B cell (primary cell): ENCODE measurements at regions not wholly inside any gene's neighbourhood (a gene's known extent, or its start where the extent isn't known, plus 50 kb on each side); places are given as distances from the start of the nearest gene placed in this dataset.

Experiments
- EZH2 ChIP-seq: IDR thresholded peaks from 2 replicates; pipeline ENCODE4 v1.6.1; 2012; ENCODE audit warnings: borderline replicate concordance, low read depth, mild to moderate bottlenecking, moderate library complexity, low read length; ENCODE audit not compliant: insufficient read depth, poor library complexity, severe bottlenecking
- TF ChIP-seq, protein P1 (sequence below): fragments of 200-600 bp; IDR thresholded peaks from one replicate; pipeline ENCODE4 v1.8.0; 2022; ENCODE audit warnings: antibody characterized with exemption, mild to moderate bottlenecking

DNA sequence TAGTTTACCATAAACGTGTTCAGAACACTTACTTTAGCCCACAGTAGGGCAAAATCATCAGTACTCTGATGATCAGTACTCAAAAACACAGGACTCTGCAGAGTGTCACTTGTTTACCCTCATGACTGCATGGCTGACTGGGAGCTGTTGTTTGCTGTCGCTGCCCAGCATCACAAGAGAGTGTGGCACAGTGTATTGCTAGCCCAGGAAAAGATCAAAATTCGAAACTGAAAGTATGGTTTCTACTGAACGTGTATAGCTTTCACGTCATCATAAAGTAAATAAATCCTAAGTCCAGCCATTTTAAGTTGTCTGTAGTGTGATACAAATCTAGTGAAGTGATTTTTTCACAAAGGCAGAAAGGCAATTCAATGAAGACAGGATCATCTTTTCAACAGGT lies 184.6 kb downstream of the RAMP3 start:
- TF ChIP-seq EZH2 = no peak
- TF ChIP-seq, protein P1, sequence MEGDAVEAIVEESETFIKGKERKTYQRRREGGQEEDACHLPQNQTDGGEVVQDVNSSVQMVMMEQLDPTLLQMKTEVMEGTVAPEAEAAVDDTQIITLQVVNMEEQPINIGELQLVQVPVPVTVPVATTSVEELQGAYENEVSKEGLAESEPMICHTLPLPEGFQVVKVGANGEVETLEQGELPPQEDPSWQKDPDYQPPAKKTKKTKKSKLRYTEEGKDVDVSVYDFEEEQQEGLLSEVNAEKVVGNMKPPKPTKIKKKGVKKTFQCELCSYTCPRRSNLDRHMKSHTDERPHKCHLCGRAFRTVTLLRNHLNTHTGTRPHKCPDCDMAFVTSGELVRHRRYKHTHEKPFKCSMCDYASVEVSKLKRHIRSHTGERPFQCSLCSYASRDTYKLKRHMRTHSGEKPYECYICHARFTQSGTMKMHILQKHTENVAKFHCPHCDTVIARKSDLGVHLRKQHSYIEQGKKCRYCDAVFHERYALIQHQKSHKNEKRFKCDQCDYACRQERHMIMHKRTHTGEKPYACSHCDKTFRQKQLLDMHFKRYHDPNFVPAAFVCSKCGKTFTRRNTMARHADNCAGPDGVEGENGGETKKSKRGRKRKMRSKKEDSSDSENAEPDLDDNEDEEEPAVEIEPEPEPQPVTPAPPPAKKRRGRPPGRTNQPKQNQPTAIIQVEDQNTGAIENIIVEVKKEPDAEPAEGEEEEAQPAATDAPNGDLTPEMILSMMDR = no peak
